CD14-positive monocyte (primary cell): ENCODE measurements at regions not wholly inside any gene's neighbourhood (a gene's known extent, or its start where the extent isn't known, plus 50 kb on each side); places are given as distances from the start of the nearest gene placed in this dataset.

Experiments used
- DNase-seq, 3 donors: peaks; one replicate each; pipeline ENCODE4 v3.0.0-alpha.2; 2011 to 2022
- H2AFZ ChIP-seq: 2 replicates; pipeline ENCODE4 v1.6.0; 2012; ENCODE audit warnings: mild to moderate bottlenecking, low read depth, low read length, inconsistent platforms; ENCODE audit not compliant: insufficient read depth, poor library complexity, severe bottlenecking
- H3K27ac ChIP-seq, 2 donors: 1 replicate in 1 of 2; 2 replicates in 1 of 2; pipeline ENCODE4 v1.5.1; 2012 to 2013; ENCODE audit warnings: low read length in 2 of 2, control low read depth in 1 of 2, inconsistent platforms in 1 of 2, low read depth in 1 of 2, mild to moderate bottlenecking in 1 of 2
- H3K27me3 ChIP-seq, 2 donors: one replicate each; pipeline versions ENCODE4 v1.6.0 to v1.6.1; 2011 to 2013; ENCODE audit warnings: low read length in 2 of 2; ENCODE audit not compliant: control insufficient read depth in 2 of 2, insufficient read depth in 2 of 2
- H3K36me3 ChIP-seq, 2 donors: replicated peaks in 1 of 2; 1 replicate in 1 of 2; 2 replicates in 1 of 2; pipeline versions ENCODE4 v1.5.1 to v1.6.1; 2012 to 2013; ENCODE audit warnings: low read length in 2 of 2, control low read depth in 1 of 2, inconsistent platforms in 1 of 2, mild to moderate bottlenecking in 1 of 2; ENCODE audit not compliant: insufficient read depth in 2 of 2, control insufficient read depth in 1 of 2
- H3K4me1 ChIP-seq, 2 donors: 1 replicate in 1 of 2; 2 replicates in 1 of 2; pipeline versions ENCODE4 v1.5.1 to v1.6.1; 2012 to 2013; ENCODE audit warnings: low read length in 2 of 2, control low read depth in 1 of 2, inconsistent platforms in 1 of 2, mild to moderate bottlenecking in 1 of 2, moderate library complexity in 1 of 2; ENCODE audit not compliant: insufficient read depth in 2 of 2, control insufficient read depth in 1 of 2
- H3K4me2 ChIP-seq: replicated peaks from 2 replicates; pipeline ENCODE3; 2012; ENCODE audit warnings: low read length, moderate library complexity, mild to moderate bottlenecking; ENCODE audit not compliant: poor library complexity, severe bottlenecking; ENCODE audit errors: extremely low read depth
- H3K4me3 ChIP-seq, 3 experiments: fragments of 200-600 bp in 1 of 3; sonication (generic) in 1 of 3; replicated peaks in 1 of 3; 1 replicate in 2 of 3; 2 replicates in 1 of 3; pipeline ENCODE4 v1.5.1; 2011 to 2013; ENCODE audit warnings: low read length in 3 of 3, mild to moderate bottlenecking in 3 of 3, control low read depth in 2 of 3, low read depth in 2 of 3, inconsistent platforms in 1 of 3, moderate library complexity in 1 of 3
- H3K79me2 ChIP-seq: 2 replicates; pipeline ENCODE4 v1.6.0; 2012; ENCODE audit warnings: mild to moderate bottlenecking, control low read depth, inconsistent platforms, low read length, moderate library complexity; ENCODE audit not compliant: insufficient read depth
- H3K9ac ChIP-seq: 2 replicates; pipeline ENCODE4 v1.6.0; 2017; ENCODE audit warnings: low read length, mild to moderate bottlenecking; ENCODE audit not compliant: insufficient read depth, poor library complexity, severe bottlenecking
- H3K9me3 ChIP-seq, 2 donors: replicated peaks in 1 of 2; 1 replicate in 1 of 2; 2 replicates in 1 of 2; pipeline versions ENCODE4 v1.5.1 to v1.6.1; 2012 to 2013; ENCODE audit warnings: low read length in 2 of 2, control low read depth in 1 of 2; ENCODE audit not compliant: control insufficient read depth in 1 of 2, insufficient read depth in 1 of 2
- H4K20me1 ChIP-seq: 2 replicates; pipeline ENCODE4 v1.6.0; 2012; ENCODE audit warnings: mild to moderate bottlenecking, low read length, control low read depth, moderate library complexity; ENCODE audit not compliant: insufficient read depth
- H3K27ac Mint-ChIP-seq, 7 donors: one replicate each; pipeline ENCODE4 v1.8.0; 2020; ENCODE audit warnings: mild to moderate bottlenecking in 7 of 7, mixed read lengths in 7 of 7, moderate library complexity in 6 of 7, inconsistent platforms in 2 of 7
- H3K27me3 Mint-ChIP-seq, 3 donors: one replicate each; pipeline ENCODE4 v1.8.0; 2021 to 2022; ENCODE audit warnings: low read depth in 3 of 3, mild to moderate bottlenecking in 3 of 3, mixed read lengths in 3 of 3, moderate library complexity in 3 of 3, inconsistent platforms in 1 of 3
- H3K36me3 Mint-ChIP-seq, 2 donors: one replicate each; pipeline ENCODE4 v1.8.0; 2020; ENCODE audit warnings: mixed read lengths in 2 of 2, inconsistent platforms in 1 of 2, mild to moderate bottlenecking in 1 of 2
- H3K4me1 Mint-ChIP-seq: one replicate; pipeline ENCODE4 v1.8.0; 2020; ENCODE audit warnings: mild to moderate bottlenecking, mixed read lengths
- H3K4me3 Mint-ChIP-seq, 2 donors: one replicate each; pipeline ENCODE4 v1.8.0; 2020; ENCODE audit warnings: mild to moderate bottlenecking in 2 of 2, mixed read lengths in 2 of 2, moderate library complexity in 1 of 2
- H3K9me3 Mint-ChIP-seq, 7 donors: one replicate each; pipeline ENCODE4 v1.8.0; 2020 to 2022; ENCODE audit warnings: mixed read lengths in 7 of 7, mild to moderate bottlenecking in 6 of 7, moderate library complexity in 6 of 7, inconsistent platforms in 2 of 7
- WGBS: methylation state at CpG from one replicate; pipeline ENCODE4 v1.1.5; 2013; ENCODE audit warnings: missing lambda C conversion rate; ENCODE audit not compliant: insufficient coverage; 5-methylcytosine and 5-hydroxymethylcytosine counted together
- intact Hi-C, 2 donors: fragments of 100-400 bp; cut with micrococcal nuclease; formaldehyde crosslinking; loops; one replicate each; pipeline versions ENCODE4 v1.15.0 to v1.15.1; 2023
- TF ChIP-seq, protein P1 (sequence below): fragments of 200-600 bp; IDR thresholded peaks from one replicate; pipeline ENCODE4 v1.8.0; 2022; ENCODE audit warnings: antibody characterized with exemption, mild to moderate bottlenecking

DNA sequence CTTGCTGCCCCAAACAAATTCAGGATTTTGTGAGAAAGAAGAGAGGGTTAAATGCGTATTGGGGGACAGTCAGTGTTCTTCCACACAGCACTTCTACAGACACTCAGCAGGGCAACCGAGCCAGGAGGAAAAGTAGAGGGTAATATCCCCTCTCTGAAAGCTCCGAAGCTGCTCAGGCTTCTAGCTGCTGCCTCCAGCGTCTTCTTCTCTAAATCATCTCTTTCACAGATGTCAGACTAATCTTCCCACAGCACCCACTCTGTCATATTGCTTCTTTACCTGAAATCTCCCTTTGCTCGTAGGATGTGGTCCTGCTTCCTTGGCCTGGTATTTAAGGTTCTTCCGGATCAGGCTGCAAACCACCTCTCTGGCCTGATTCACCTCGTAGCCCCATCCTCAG lies 117.6 kb upstream of the HAAO start:
- intact Hi-C loops, result no loop called here
- Histone ChIP-seq H3K4me2 (no peak overlapping the region), H2AFZ (no peak overlapping the region), H3K4me3 (no peak overlapping the region), H3K79me2 (no peaks in the 10 kb centered on the region), H4K20me1 (no peaks in the 10 kb centered on the region), H3K27ac (no peak overlapping the region), H3K9ac (no peak overlapping the region), H3K4me1 (peaks cover 9 to 17% of the 10 kb centered on the region in 2 donors), H3K9me3 (no peaks in the 10 kb centered on the region), H3K36me3 (no peaks in the 10 kb centered on the region), H3K27me3 (peaks cover 0 to 4% of the 10 kb centered on the region in 2 donors)
- peaks cover 0 to 3% (median 0%) of the 10 kb centered on the region in 7 donors for H3K9me3 Mint-ChIP-seq
- H3K4me1 Mint-ChIP-seq, result peaks cover 32% of the 10 kb centered on the region
- H3K4me3 Mint-ChIP-seq, result no peak overlapping the region
- WGBS, result 77% methylated on average over 3 of the region's 7 CpGs
- TF ChIP-seq, protein P1, sequence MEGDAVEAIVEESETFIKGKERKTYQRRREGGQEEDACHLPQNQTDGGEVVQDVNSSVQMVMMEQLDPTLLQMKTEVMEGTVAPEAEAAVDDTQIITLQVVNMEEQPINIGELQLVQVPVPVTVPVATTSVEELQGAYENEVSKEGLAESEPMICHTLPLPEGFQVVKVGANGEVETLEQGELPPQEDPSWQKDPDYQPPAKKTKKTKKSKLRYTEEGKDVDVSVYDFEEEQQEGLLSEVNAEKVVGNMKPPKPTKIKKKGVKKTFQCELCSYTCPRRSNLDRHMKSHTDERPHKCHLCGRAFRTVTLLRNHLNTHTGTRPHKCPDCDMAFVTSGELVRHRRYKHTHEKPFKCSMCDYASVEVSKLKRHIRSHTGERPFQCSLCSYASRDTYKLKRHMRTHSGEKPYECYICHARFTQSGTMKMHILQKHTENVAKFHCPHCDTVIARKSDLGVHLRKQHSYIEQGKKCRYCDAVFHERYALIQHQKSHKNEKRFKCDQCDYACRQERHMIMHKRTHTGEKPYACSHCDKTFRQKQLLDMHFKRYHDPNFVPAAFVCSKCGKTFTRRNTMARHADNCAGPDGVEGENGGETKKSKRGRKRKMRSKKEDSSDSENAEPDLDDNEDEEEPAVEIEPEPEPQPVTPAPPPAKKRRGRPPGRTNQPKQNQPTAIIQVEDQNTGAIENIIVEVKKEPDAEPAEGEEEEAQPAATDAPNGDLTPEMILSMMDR, result no peak
- no peaks in the 10 kb centered on the region for H3K36me3 Mint-ChIP-seq
- no peak overlapping the region for H3K27ac Mint-ChIP-seq
- no peak for DNase-seq
- H3K27me3 Mint-ChIP-seq, result peaks cover 2 to 12% (median 4%) of the 10 kb centered on the region in 3 donors

DNA sequence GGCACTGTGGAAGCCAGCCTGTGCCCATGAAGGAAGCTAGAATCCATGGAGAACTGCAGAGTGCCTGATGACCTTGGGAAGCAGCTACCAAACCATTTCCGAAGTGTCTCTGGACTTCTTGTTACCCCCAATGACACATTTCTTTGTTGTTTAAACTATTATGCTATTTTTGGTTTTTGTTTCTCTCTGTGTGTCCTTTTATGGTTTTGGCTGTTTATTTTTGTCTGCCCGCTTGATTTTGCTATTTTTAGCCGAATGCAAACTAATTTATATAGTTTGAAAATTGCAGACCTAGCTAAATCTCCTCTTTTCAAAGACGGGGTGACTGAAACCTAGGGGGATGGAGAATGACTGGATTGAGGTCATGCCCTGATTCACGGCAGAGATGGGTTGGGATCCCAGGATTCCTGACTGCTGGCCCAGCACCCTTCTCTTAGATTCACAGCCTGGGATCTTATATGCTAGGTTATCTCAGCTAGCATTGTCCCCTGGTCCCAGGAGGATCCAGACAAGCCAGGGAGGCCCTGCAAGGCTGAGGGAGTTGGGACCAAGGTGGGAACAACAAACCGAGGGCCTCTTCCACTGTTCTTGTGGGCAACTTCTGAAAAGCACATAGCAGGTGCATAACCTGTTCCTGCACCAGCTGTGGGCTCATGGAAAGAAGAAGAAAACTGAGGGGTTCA lies 116.3 kb upstream of the HAAO start:
- Histone ChIP-seq H3K9ac (no peak overlapping the region), H3K4me2 (no peak overlapping the region)

More for the DNA sequence above, 116.3 kb upstream of the HAAO start:
- intact Hi-C loops, result no loop called here
- Histone ChIP-seq H3K27me3 (peaks cover 0 to 4% of the 10 kb centered on the region in 2 donors), H3K4me3 (no peak overlapping the region), H4K20me1 (no peaks in the 10 kb centered on the region), H3K36me3 (no peaks in the 10 kb centered on the region), H3K79me2 (no peaks in the 10 kb centered on the region), H3K27ac (no peak overlapping the region), H3K9me3 (no peaks in the 10 kb centered on the region), H2AFZ (no peak overlapping the region), H3K4me1 (peaks cover 9 to 17% of the 10 kb centered on the region in 2 donors)
- no peaks in the 10 kb centered on the region for H3K36me3 Mint-ChIP-seq
- peaks cover 0 to 3% (median 0%) of the 10 kb centered on the region in 7 donors for H3K9me3 Mint-ChIP-seq
- no peak overlapping the region for H3K4me3 Mint-ChIP-seq
- DNase-seq, result no peak
- WGBS, result 83% methylated on average over 2 of the region's 6 CpGs
- peaks cover 2 to 12% (median 4%) of the 10 kb centered on the region in 3 donors for H3K27me3 Mint-ChIP-seq
- TF ChIP-seq, protein P1, result no peak
- no peak overlapping the region for H3K27ac Mint-ChIP-seq
- H3K4me1 Mint-ChIP-seq, result peaks cover 32% of the 10 kb centered on the region
